OCI-LY3 (cell line): ENCODE measurements at regions not wholly inside any gene's neighbourhood (a gene's known extent, or its start where the extent isn't known, plus 50 kb on each side); places are given as distances from the start of the nearest gene placed in this dataset.

Experiments
- EZH2phosphoT487 ChIP-seq: fragments of 200-600 bp; shearing (Covaris generic); IDR thresholded peaks from 2 replicates; pipeline ENCODE4 v1.6.1; 2018; ENCODE audit warnings: antibody characterized with exemption, mixed run types, low read depth
- TF ChIP-seq, protein P1 (sequence below): fragments of 200-600, 300-600 bp; sonication (generic); IDR thresholded peaks from 2 replicates; pipeline ENCODE4 v1.5.1; 2014; ENCODE audit warnings: antibody characterized with exemption, low read length, low read depth

DNA sequence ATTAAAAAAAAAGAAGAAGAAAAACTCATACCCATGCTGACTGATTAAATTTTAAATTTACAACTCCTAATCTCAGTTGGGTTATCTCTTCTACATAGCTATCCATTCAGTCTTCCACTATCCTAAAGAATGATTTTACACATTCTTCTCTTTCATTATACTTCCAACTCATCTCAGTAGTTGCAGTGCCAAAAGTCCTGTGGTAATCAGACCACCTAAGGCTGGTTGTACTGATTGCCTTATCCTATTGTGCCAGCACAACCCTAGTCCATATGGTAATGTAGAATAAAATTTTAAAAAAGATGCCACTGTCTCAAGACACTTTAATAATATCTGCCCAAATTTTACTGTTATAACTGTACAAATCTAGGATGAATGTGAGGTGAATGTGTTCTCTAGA is 448.0 kb downstream of the LRRIQ3 start:
- TF ChIP-seq, protein P1, sequence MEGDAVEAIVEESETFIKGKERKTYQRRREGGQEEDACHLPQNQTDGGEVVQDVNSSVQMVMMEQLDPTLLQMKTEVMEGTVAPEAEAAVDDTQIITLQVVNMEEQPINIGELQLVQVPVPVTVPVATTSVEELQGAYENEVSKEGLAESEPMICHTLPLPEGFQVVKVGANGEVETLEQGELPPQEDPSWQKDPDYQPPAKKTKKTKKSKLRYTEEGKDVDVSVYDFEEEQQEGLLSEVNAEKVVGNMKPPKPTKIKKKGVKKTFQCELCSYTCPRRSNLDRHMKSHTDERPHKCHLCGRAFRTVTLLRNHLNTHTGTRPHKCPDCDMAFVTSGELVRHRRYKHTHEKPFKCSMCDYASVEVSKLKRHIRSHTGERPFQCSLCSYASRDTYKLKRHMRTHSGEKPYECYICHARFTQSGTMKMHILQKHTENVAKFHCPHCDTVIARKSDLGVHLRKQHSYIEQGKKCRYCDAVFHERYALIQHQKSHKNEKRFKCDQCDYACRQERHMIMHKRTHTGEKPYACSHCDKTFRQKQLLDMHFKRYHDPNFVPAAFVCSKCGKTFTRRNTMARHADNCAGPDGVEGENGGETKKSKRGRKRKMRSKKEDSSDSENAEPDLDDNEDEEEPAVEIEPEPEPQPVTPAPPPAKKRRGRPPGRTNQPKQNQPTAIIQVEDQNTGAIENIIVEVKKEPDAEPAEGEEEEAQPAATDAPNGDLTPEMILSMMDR, result no peak
- TF ChIP-seq EZH2phosphoT487, result no peak
